H1 (cell line): ENCODE measurements at regions not wholly inside any gene's neighbourhood (a gene's known extent, or its start where the extent isn't known, plus 50 kb on each side); places are given as distances from the start of the nearest gene placed in this dataset.

Experiments used
- ASH2L ChIP-seq: fragments of 200-600, 300-600 bp; sonication (generic); IDR thresholded peaks from one replicate; pipeline ENCODE4 v1.7.1; 2017; ENCODE audit warnings: low read length
- CBX8 ChIP-seq: fragments of 300-800, 300-1000 bp; sonication (generic); IDR thresholded peaks from 2 replicates; pipeline ENCODE4 v1.7.1; 2016; ENCODE audit warnings: low read depth, low read length, borderline replicate concordance
- POLR2A ChIP-seq, 2 experiments: IDR thresholded peaks; 1 replicate in 1 of 2; 2 replicates in 1 of 2; pipeline ENCODE4 v1.6.1; 2011; ENCODE audit warnings: low read depth in 2 of 2, low read length in 2 of 2, mild to moderate bottlenecking in 2 of 2; ENCODE audit errors: control extremely low read depth in 1 of 2
- RAD21 ChIP-seq, 2 experiments: IDR thresholded peaks in 1 of 2; conservative IDR thresholded peaks in 1 of 2; 2 replicates each; pipeline ENCODE4 v1.6.1; 2011; ENCODE audit warnings: low read depth in 2 of 2, low read length in 2 of 2, improper control_type of control experiment in 1 of 2, inconsistent platforms in 1 of 2, mild to moderate bottlenecking in 1 of 2, moderate library complexity in 1 of 2
- RBBP5 ChIP-seq: IDR thresholded peaks from 2 replicates; pipeline ENCODE4 v1.7.1; 2012; ENCODE audit warnings: low read depth, mild to moderate bottlenecking, inconsistent platforms, low read length, moderate library complexity, borderline replicate concordance
- TCF12 ChIP-seq: IDR thresholded peaks from 2 replicates; pipeline ENCODE4 v1.6.1; 2011; ENCODE audit warnings: low read depth, mild to moderate bottlenecking, low read length

GRCh38 chr3:86519819-86520218 lies 471.1 kb downstream of the VGLL3 start (continued):
- TF ChIP-seq RAD21 (IDR thresholded peaks at IDR 0.05 in 1 of 2, conservative IDR thresholded peaks at IDR 0.05 in 1 of 2; ENCODE audit: low read depth in 2 of 2, low read length in 2 of 2), result no peak
- no peak for TF ChIP-seq RBBP5
- no peak for TF ChIP-seq ASH2L
- TF ChIP-seq POLR2A (IDR thresholded peaks at IDR 0.05; ENCODE audit: control extremely low read depth in 1 of 2, low read depth in 2 of 2, low read length in 2 of 2), result no peak
- TF ChIP-seq TCF12, result no peak
- TF ChIP-seq CBX8, result no peak
